Fibroblast of skin of left biceps (primary cell): ENCODE measurements at regions not wholly inside any gene's neighbourhood (a gene's known extent, or its start where the extent isn't known, plus 50 kb on each side); places are given as distances from the start of the nearest gene placed in this dataset.
"Not testable (repeated sequence)": the region's sequence is repeated elsewhere in the genome, so short reads cannot be mapped to it uniquely, and the experiment has no call there.

Source experiments
- DNase-seq, 2 experiments: peaks; one replicate each; pipeline ENCODE4 v3.0.0-alpha.2; 2013; ENCODE audit warnings: low read depth in 2 of 2

DNA sequence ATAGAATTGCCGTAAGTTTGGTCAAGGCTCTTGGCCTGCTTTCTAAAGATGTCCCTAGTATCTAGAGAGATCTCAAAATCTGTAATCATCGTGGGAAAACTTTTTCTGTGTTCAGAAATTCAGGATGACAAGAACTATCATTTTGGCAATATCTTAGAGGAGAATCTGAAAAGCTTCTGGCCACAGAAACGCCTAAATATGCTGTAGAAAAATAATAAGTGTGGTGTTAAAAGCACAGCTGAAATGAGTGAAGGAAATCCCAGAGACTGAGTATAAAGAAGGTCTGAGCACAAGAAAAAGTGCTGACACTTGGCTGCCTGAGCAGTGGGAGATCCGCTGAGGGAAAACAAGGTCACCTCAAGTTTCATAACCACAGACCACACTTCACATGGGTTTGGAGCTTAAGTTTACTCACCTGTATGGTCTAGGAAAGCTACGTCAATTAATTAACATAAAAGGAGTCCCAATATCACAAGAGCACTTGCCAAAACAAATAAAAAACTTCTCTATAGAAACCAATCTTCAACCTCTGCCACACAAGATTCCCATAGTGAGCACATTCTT is 235.2 kb upstream of the IRF2BP2 start:
- DNase-seq, result no peak

DNA sequence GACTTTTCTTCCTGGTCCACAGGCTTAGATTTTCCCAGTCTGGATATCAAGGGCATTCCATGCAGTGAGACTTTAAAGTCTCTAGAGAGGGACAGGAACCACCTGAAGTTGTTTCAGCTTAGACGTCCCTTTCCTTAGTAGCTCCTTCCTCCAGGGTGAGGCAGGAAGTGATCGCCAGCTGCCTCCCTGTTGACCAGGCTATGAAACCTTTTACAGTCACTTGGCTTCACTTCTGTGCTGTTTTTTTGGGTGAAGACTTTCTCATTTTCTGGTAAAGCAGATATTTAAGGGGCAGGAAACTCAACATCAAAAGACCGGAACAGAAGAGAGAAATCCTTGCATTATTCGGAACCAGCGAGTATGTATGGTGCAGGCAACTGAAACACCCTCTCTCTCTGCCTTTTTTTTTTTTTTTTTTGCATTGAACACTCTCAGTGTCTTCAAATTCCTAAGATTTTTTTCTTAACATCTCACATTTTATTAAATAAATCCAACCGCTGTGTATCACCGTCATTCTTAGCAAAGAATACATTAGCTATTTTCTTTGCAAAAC is 234.6 kb upstream of the IRF2BP2 start:
- no peak for DNase-seq

DNA sequence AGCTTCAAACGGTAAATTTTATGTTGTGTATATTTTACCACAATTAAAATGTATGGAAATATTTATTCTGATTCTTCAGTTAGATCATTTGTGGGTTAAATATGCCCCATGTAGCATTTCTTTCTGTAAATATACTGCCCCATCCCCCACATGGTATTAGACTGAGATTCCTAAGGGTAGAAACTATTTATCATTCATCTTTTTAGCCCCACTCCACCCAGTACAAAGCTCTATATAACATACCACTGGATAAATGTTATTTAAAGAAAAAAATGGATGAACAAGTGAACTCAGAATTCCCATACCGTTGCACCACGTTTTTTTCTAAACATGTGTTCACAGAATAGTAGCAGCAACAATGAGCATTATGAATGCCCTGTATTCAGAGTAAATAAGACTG is 234.0 kb upstream of the IRF2BP2 start:
- DNase-seq, result no peak

DNA sequence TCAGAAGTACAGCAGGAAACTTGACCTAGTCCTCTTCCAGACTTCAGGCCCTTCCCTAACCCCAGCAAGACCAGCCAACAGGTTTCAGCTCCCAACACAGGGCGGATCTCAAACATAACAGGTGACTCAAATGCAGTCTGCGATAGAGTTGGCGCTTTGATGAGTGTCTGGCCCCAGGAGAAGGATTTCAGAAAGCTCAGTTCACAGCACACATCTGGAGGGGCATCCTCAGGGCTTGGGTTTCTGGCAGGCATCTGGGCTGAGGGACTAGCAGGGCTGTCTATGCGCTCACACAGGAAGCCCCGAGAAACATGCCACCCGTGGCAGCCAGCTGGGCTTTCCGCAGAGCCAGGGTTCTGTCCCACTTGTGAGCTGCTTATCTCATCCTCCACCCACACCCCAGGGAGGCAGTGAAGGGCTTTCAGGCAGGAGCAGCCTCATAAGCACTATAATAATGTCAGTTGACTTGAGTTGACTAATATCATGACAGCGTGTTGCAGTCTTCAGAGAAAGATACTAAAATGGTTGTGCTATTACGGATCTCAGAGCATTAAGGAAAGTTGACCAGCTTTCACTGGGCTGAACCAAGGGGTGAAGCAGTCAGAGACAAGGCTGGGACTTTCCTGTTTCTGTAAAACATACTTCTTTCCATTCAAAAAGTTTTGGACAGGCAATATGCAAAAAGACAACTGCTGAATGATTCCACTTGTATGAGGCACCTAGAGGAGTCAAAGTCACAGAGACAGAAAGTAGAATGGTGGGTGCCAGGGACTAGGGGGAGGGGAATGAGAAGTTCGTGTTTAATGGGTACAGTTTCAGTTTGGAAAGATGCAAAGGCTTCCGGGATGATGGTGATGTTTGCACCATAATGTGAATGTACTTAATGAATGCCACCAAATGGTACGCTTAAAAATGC is 233.0 kb upstream of the IRF2BP2 start:
- no peak for DNase-seq

DNA sequence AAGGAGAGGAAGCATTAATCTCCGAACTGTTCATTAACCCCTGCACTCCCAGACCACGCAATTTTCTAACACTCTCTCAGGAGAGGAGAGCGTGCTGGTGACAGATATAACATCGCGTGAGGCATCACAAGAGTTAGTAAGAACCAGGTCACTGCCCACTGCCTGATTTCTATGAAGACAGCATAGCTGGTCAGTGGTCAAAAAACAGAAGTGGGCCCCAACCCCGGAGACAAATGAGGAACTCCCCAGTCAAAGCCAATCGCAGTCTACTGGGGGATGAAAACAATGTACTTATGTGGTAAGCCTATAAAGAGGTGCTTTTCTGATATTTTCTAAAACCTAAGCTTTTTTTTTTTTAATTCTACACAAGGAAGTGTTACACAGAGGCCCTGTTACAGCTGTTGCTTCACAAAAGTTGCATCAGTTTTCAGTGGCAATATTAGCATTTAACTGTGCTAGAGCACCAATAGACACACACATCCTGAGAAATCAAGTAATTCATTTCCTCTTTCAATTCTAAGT is 231.8 kb upstream of the IRF2BP2 start:
- DNase-seq, result no peak

DNA sequence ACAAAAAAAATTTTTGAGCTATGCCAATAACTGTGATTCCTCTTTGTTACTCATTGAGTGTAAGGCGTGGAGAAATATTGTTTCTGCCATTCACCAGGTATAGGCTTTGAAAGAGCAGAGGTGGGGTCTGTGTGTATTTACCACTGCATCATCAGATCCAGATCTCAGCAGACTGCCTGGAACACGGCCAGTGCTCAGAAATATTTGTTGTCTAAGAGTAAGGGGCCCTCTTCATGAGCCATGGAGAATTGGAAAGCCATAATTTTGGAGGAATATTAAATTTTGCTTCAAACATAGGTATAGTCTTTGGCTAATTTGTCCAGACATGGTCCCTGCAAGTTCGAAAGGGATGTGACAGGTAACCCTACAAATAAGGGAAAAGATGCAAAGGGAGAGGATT is 231.3 kb upstream of the IRF2BP2 start:
- DNase-seq, result no peak

DNA sequence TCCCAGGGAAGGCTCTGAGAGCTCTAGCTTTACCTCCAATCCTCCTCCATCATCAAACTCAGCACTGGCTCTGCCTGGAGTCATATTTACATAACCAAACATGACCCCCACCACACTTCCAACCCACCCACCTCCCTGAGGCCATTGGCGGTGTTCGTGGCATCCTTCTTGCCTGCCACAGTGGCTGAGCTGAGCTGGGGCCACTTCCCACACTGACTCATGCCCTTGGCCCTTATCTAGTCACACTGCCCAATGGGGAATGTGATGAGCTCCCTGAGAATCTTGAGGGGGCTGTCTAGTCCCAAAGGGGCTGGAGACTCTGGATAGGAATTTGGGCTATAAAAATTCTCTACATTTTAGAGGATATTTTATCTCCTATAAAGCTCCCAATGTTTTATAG is 230.9 kb upstream of the IRF2BP2 start:
- DNase-seq, result no peak

DNA sequence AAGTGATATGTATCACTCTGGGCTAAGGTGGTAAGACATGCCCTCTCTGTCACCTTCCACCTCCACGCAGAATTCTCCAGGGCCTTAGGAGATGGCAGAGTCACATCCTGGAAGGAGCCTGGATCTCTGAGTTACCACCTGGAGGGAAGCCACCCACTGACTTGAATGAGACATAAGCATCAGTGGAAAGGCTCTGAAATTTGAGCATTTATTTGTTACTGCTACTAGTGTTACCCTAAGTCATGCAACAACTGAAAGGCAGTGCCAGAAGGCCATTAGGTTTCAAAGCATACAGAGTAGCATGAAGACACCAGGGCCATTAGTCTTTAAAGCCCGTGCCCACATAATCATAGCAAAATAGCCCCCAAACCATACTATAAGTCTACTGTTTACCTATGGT is 230.3 kb upstream of the IRF2BP2 start:
- DNase-seq, result no peak

DNA sequence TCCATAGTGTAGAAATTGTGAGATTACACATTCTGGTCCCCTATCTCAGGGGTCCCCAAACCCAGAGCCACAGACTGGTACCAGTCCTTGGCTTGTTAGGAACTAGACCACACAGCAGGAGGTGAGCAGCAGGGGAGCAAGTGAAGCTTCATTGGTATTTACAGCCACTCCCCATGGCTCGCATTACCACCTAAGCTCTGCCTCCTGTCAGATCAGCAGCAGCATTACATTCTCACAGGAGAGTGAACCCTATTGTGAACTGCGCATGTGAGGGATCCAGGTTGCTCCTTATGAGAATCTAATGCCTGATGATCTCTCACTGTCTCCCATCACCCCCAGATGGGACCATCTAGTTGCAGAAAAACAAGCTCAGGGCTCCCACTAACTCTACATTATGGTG is 229.7 kb upstream of the IRF2BP2 start:
- no peak for DNase-seq

DNA sequence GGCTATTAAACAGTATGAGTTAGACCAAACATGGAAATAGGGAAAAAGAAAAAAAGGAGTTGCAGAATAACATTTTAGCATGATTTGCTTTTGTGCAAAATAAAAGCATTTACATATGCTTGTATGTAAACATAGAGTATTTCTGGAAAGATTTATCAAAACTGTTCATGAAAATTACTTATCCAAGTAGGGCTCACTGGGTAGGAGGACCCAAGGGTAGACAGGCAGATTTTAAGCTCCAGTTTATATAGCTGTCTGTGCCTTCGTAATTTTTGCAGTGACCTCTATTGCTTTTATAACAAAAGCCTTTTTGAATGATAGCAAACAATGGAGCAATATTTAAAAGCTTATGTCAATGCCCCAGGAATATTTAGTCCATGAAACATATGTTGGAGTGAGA is 228.8 kb upstream of the IRF2BP2 start:
- no peak for DNase-seq

DNA sequence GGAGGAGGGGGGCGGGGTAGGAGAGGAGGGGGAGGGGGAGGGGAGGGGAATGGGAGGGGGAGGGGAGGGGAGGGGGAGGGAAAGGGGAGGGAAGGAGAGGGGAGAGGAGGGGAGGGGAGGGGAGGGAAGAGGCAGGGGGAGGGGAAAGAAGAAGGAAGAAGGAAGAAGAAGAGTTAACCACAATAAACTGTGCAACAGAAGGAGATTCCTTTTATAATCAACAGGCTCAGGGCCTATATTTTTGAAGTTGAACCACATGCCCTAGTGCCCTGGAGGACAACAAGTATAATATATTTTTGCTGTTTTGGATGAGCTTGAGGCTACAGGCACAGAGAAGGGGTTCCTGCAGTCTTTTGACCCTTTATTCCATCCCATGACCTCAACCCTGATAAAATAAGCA is 228.2 kb upstream of the IRF2BP2 start:
- DNase-seq, result no peak

DNA sequence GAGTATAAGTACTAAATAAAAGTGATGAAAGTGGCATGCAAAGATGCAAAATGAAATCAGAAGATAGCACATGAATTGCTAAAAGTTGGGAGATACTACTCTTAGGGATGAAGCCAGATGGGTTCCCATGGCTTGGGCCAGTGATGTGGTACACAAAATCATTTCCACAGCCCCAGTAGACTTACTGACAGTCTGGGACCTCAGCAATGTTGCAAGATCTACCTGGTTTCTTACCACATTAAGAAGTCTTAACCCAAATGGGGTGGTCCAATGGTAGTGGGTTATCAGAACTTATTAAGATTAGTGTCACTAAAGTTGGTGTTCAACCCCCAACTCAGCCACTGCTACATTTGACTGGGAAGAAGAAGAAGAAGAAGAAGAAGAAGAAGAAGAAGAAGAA is 227.7 kb upstream of the IRF2BP2 start:
- DNase-seq, result no peak

DNA sequence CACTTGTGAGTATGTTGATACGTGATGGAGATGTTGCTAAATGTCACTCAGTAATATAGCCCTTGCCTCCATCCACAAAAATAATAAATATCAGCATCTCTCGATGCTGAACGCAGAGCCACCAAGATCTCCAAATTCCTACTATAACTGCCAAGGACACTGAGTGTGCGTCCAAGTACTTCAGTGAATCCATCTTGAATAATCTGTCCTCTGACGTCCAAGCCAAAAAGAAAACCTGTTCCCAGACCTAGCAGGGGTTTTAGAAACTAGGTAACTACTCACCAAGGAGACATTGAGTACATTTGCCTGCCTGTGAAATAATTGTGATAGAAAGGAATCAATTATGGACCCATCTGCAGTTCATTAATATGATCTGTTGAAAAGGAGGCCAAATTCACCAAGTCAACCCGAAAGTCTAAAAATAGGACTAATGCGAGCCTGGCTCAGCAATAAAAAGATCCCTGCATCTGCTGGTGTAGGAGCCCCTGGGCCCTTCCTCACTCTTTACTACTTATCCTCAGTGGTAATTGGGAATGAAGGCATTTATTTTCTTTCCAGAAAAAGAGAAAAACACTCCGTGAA is 226.9 kb upstream of the IRF2BP2 start:
- DNase-seq, result no peak

DNA sequence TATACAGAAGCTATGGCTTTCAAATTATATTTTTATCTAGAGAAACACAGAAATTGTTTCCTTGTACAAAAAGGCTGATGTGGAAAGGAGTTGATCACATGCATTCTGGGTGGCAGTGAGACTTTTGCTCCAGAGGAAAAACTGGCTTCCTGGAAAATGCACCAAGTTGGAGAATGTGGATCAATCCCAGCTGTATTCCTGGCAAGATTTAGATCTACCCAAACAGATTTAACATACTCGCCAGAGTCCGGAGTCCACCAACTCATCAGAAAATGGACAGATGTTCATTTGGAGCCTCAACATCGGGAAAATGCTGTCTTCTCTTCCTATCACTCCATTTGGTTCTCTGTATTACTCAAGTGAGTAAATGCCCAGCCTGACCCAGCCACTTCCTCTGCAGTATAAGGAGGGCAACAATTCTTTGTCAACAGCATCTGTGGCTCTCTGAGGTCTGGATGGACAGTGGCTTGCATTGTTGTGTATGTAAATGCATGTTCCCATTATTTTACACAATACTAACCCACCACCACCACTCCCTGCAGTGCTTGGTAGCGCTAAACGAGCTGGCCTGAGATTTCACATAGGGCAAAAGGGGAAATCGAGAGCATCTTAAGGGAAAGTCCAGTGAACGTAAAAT is 226.2 kb upstream of the IRF2BP2 start:
- DNase-seq, result no peak

DNA sequence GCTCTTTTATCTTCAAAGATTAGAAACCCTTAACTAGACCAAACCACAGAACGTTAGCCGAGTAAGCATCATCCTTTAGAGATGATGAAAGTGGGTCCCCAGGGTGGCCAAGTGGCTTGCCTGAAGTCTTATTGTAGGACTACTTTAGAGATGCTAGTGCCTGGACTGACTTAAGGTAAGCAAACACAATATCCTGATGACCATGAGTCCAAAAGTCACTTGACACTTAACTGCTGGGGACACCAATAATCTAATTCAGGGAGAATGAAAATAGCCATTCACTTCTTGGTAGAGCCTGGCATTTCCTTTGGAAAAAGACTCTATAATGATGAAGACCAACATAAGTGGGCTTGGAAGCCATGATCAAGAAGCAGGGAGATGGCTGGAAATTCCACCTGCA is 225.3 kb upstream of the IRF2BP2 start:
- DNase-seq, result no peak

DNA sequence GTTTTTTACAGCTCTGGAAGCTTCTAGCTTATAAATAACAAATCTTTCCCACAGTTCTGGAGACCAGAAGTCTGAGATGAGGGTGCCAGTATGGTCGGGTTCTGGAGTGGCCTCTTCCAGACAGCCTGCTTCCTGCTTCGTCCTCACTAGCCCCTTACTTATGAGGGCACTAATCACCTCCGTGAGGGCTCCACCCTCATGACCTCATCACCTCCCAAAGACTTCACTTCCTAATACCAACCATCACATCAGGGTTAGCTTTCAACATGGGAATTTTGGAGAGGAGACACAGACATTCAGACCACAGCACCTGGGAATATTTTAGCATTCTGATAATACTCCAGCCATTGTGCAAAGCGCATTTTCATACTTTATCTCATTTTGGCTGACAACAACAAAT is 223.7 kb upstream of the IRF2BP2 start:
- DNase-seq, result no peak

DNA sequence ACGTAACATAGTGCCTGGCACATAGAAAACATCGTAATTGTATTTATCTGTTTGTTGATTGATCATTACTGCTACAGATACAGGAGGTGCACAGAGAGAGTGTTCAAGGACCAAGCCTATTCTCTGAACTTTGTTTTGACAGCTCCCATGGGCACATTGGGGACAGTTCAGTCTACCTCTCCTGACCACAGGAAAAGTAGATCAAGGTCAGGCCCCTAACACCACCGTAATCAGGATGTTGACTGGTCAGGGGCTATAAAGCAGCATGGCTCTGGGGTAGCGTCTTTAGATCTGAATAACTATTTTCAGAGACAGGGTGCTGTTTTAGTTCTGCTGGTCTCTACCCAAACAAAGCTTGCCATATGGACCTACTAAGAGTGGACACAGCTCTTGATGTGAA is 223.1 kb upstream of the IRF2BP2 start:
- no peak for DNase-seq

DNA sequence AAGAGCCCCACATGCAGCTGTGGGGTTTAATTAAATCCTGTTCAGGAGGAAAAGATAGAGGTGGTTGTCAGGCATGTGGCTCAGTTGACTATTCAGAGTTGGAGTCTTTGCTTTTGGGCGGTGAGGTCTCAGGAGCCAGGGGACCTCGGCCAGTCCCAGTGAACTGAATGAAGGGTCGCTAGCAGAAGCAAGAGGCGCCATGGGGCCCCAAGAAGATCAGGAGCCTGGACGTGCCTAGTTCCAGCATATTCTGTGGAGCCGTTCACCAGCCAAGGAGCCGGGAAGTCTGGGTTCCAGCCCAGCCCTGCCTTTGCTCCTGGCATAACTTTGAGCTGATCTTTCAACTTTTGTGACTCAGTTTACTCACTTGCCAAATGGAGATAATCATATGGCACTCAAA is 217.7 kb upstream of the IRF2BP2 start:
- no peak for DNase-seq

DNA sequence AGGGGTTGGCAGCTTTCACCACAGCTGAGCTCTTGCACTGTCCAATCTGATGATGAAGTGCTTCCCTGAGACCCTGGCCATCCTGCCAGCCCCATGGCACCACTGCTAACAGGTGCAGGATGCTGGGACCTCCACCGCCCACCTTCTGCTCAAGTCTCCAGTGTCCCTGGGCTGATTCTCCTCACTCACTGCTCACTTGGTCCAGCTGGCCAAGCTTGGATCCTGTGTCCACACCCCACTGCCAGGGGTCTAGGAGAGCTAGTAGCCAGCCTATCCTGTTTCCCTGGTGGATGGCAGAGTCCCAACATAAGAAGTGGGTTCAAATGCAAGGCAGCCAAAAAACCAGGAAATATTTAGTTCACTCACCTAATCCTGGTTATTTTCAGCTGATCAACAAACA is 217.2 kb upstream of the IRF2BP2 start:
- no peak for DNase-seq

DNA sequence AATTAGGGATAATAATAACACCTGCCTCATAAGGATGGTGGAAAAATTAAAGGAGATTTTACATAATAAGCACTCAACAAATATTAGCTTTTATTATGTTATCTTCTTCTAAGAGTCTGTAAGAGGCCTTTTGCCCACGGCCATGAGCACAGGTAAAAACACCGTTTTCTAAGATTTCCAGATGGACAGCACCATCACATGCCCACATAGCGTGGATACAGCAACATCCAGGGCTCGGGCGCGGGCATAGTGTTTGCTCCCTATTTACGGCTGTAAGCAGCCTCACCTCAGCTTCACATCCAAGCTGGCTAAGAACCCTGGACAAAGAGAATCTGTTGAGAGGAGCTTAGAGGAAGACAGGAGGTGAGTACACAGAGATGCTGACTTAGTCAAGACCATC is 216.4 kb upstream of the IRF2BP2 start:
- no peak for DNase-seq

DNA sequence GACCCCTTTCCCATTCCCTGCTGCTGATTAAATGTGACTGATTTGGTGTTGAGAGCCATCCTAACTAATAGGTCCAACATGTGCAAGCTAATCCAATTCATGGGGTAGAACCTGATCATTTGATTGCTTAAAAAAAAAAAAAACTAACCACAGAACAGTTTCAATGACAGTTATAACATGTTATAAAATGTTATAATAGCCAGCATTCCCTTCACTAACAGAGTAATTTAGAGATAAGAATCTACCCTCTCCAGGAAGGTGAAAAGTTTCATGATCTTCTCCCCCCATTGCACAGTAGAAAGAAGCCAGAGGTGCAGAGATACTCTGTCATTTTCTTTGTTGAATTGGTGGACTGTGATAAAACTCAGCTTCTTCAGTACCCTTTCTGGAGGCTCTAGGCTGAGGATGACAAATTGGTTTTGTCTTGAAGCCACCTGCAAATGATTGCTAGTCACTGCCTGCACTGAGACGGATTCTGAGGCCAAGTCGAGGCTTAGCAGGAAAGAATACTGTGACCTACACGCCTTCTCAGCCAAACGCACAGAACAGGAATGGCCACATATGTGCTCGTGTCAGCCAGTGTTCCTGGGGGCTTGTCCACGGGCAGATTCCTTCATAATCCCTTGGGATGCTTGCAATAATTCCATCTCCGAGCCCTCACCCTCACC is 215.7 kb upstream of the IRF2BP2 start:
- no peak for DNase-seq

DNA sequence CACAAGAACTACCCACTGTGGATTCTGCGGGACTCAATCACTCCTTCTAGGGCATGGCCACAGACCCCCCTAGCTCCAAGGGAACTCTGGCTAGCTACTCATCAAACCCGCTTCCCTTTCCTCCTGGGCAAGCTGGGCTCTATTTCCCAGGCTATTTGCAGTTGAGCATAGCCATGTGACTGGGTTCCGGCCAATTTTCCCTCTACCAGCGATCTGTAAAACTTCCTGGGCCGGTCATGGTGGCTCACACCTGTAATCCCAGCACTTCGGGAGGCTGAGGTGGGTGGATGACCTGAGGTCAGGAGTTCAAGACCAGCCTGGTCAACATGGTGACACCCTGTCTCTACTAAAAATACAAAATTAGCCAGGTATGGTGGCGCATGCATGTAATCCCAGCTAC is 214.9 kb upstream of the IRF2BP2 start:
- not testable (repeated sequence) for DNase-seq
